Astrocyte (in vitro differentiated cells and primary cell): ENCODE measurements at regions not wholly inside any gene's neighbourhood (a gene's known extent, or its start where the extent isn't known, plus 50 kb on each side); places are given as distances from the start of the nearest gene placed in this dataset.

ENCODE experiments used
- DNase-seq: peaks from one replicate; pipeline ENCODE4 v3.0.0-alpha.2; 2010; ENCODE audit warnings: low read depth
- FAIRE-seq: peaks from 2 replicates; lab custom pipeline; 2011; peaks lifted over from hg19 to GRCh38; lab: Jason Lieb, UNC
- H2AFZ ChIP-seq: 2 replicates; pipeline ENCODE4 v1.6.0; 2012; ENCODE audit warnings: low read depth, low read length, inconsistent platforms
- H3K27ac ChIP-seq: 2 replicates; pipeline ENCODE4 v1.5.1; 2011; ENCODE audit warnings: low read depth, low read length, inconsistent platforms
- H3K27me3 ChIP-seq: 2 replicates; pipeline ENCODE4 v1.6.0; 2011; ENCODE audit warnings: low read length, inconsistent platforms; ENCODE audit not compliant: insufficient read depth
- H3K36me3 ChIP-seq: 2 replicates; pipeline ENCODE4 v1.5.1; 2011; ENCODE audit warnings: low read length, inconsistent platforms; ENCODE audit not compliant: insufficient read depth
- H3K4me1 ChIP-seq: 2 replicates; pipeline ENCODE4 v1.5.1; 2011; ENCODE audit warnings: low read length, inconsistent platforms; ENCODE audit not compliant: insufficient read depth
- H3K4me2 ChIP-seq: 2 replicates; pipeline ENCODE4 v1.6.0; 2012; ENCODE audit warnings: low read length, inconsistent platforms
- H3K4me3 ChIP-seq: 2 replicates; pipeline ENCODE4 v1.5.1; 2011; ENCODE audit warnings: low read depth, mild to moderate bottlenecking, low read length, inconsistent platforms; ENCODE audit not compliant: insufficient read depth
- H3K79me2 ChIP-seq: 2 replicates; pipeline ENCODE4 v1.6.0; 2012; ENCODE audit warnings: mild to moderate bottlenecking, low read length, inconsistent platforms; ENCODE audit not compliant: insufficient read depth
- H3K9ac ChIP-seq: 2 replicates; pipeline ENCODE4 v1.6.0; 2012; ENCODE audit warnings: mild to moderate bottlenecking, low read length, inconsistent platforms
- H3K9me3 ChIP-seq: 2 replicates; pipeline ENCODE4 v1.5.1; 2012; ENCODE audit warnings: low read depth, mild to moderate bottlenecking, low read length, inconsistent platforms; ENCODE audit not compliant: insufficient read depth
- H4K20me1 ChIP-seq: 2 replicates; pipeline ENCODE4 v1.6.0; 2012; ENCODE audit warnings: low read length, inconsistent platforms; ENCODE audit not compliant: insufficient read depth
- H3K27ac Mint-ChIP-seq: one replicate; pipeline ENCODE4 v1.8.0; 2021; ENCODE audit warnings: mild to moderate bottlenecking, mixed read lengths; ENCODE audit not compliant: unreplicated experiment
- H3K27me3 Mint-ChIP-seq: one replicate; pipeline ENCODE4 v1.8.0; 2021; ENCODE audit warnings: low read depth, mixed read lengths; ENCODE audit not compliant: unreplicated experiment
- H3K36me3 Mint-ChIP-seq: one replicate; pipeline ENCODE4 v1.8.0; 2021; ENCODE audit warnings: low read depth, mixed read lengths; ENCODE audit not compliant: unreplicated experiment
- H3K4me1 Mint-ChIP-seq: one replicate; pipeline ENCODE4 v1.8.0; 2021; ENCODE audit warnings: low read depth, mixed read lengths; ENCODE audit not compliant: unreplicated experiment
- H3K4me3 Mint-ChIP-seq: one replicate; pipeline ENCODE4 v1.8.0; 2021; ENCODE audit warnings: mild to moderate bottlenecking, moderate library complexity, mixed read lengths; ENCODE audit not compliant: unreplicated experiment
- H3K9me3 Mint-ChIP-seq: one replicate; pipeline ENCODE4 v1.8.0; 2021; ENCODE audit warnings: mild to moderate bottlenecking, mixed read lengths; ENCODE audit not compliant: unreplicated experiment
- EZH2 ChIP-seq: IDR thresholded peaks from 2 replicates; pipeline ENCODE4 v1.6.1; 2012; ENCODE audit warnings: mild to moderate bottlenecking, low read length, inconsistent platforms; ENCODE audit not compliant: insufficient read depth
- TF ChIP-seq, protein P1 (sequence below): IDR thresholded peaks from 2 replicates; pipeline ENCODE4 v1.5.1; 2011; ENCODE audit warnings: low read depth, mild to moderate bottlenecking, inconsistent platforms, low read length, moderate library complexity; ENCODE audit not compliant: insufficient read depth

DNA sequence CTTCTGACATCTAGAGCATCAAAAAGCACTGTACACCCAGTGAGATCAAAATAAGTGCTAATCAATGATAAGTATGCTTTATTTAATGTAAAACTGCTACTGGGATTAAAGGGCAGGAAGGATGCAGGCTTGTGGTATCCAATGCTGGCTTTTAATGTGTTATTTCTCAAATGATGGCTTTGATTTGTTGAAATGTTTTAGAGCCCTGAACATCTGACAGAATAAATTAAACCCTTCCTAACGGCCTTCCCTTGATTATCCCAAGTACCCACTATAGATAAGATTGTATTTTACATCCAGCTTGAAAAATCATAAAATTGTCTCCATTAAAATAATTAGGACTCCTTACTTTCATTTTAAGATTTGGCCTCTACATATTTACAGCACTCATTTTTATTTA lies 382.9 kb downstream of the HNRNPD start:
- H3K4me3 ChIP-seq, result no peak overlapping the region
- no peak overlapping the region for H3K4me2 ChIP-seq
- H3K27me3 Mint-ChIP-seq, result peaks cover 13% of the 10 kb centered on the region
- no peak overlapping the region for H3K27ac ChIP-seq
- H3K36me3 Mint-ChIP-seq, result no peaks in the 10 kb centered on the region
- no peaks in the 10 kb centered on the region for H3K36me3 ChIP-seq
- FAIRE-seq (no peak), DNase-seq (no peak)
- H3K9me3 Mint-ChIP-seq, result no peaks in the 10 kb centered on the region
- no peak overlapping the region for H3K4me3 Mint-ChIP-seq
- H3K27me3 ChIP-seq, result no peaks in the 10 kb centered on the region
- no peaks in the 10 kb centered on the region for H4K20me1 ChIP-seq
- TF ChIP-seq EZH2, result no peak
- TF ChIP-seq, protein P1, sequence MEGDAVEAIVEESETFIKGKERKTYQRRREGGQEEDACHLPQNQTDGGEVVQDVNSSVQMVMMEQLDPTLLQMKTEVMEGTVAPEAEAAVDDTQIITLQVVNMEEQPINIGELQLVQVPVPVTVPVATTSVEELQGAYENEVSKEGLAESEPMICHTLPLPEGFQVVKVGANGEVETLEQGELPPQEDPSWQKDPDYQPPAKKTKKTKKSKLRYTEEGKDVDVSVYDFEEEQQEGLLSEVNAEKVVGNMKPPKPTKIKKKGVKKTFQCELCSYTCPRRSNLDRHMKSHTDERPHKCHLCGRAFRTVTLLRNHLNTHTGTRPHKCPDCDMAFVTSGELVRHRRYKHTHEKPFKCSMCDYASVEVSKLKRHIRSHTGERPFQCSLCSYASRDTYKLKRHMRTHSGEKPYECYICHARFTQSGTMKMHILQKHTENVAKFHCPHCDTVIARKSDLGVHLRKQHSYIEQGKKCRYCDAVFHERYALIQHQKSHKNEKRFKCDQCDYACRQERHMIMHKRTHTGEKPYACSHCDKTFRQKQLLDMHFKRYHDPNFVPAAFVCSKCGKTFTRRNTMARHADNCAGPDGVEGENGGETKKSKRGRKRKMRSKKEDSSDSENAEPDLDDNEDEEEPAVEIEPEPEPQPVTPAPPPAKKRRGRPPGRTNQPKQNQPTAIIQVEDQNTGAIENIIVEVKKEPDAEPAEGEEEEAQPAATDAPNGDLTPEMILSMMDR, result no peak
- H3K79me2 ChIP-seq, result no peaks in the 10 kb centered on the region
- no peaks in the 10 kb centered on the region for H3K9me3 ChIP-seq
- H3K27ac Mint-ChIP-seq, result no peak overlapping the region
- H3K4me1 ChIP-seq, result no peaks in the 10 kb centered on the region
- H2AFZ ChIP-seq, result no peak overlapping the region
- no peaks in the 10 kb centered on the region for H3K4me1 Mint-ChIP-seq
- H3K9ac ChIP-seq, result no peak overlapping the region

- no peaks in the 10 kb centered on the region for H3K9me3 ChIP-seq
- TF ChIP-seq EZH2, result no peak
- TF ChIP-seq, protein P1, result no peak
- peaks cover 13% of the 10 kb centered on the region for H3K27me3 Mint-ChIP-seq
- H3K9ac ChIP-seq, result no peak overlapping the region
- H3K9me3 Mint-ChIP-seq, result no peaks in the 10 kb centered on the region
- no peaks in the 10 kb centered on the region for H3K27me3 ChIP-seq
- H4K20me1 ChIP-seq, result no peaks in the 10 kb centered on the region
- H2AFZ ChIP-seq, result no peak overlapping the region
- no peak overlapping the region for H3K4me3 Mint-ChIP-seq
- H3K27ac Mint-ChIP-seq, result no peak overlapping the region
- H3K27ac ChIP-seq, result no peak overlapping the region
- DNase-seq, result no peak
- no peak for FAIRE-seq
- no peaks in the 10 kb centered on the region for H3K4me1 ChIP-seq
- H3K36me3 Mint-ChIP-seq, result no peaks in the 10 kb centered on the region
- no peaks in the 10 kb centered on the region for H3K4me1 Mint-ChIP-seq
- no peaks in the 10 kb centered on the region for H3K79me2 ChIP-seq
- no peak overlapping the region for H3K4me3 ChIP-seq
- no peaks in the 10 kb centered on the region for H3K36me3 ChIP-seq
- H3K4me2 ChIP-seq, result no peak overlapping the region
These were observed 383.6 kb downstream of the HNRNPD start for GRCh38 chr4:81990211-81990610.

- Histone ChIP-seq H3K36me3 (no peaks in the 10 kb centered on the region), H4K20me1 (no peaks in the 10 kb centered on the region), H3K27me3 (no peaks in the 10 kb centered on the region), H3K79me2 (no peaks in the 10 kb centered on the region), H3K9me3 (no peaks in the 10 kb centered on the region), H2AFZ (no peak overlapping the region), H3K4me3 (no peak overlapping the region), H3K4me2 (no peak overlapping the region), H3K27ac (no peak overlapping the region), H3K9ac (no peak overlapping the region), H3K4me1 (no peaks in the 10 kb centered on the region)
- H3K27ac Mint-ChIP-seq, result no peak overlapping the region
- TF ChIP-seq EZH2, result no peak
- TF ChIP-seq, protein P1, result no peak
- H3K4me1 Mint-ChIP-seq, result no peaks in the 10 kb centered on the region
- DNase-seq, result no peak
- H3K9me3 Mint-ChIP-seq, result no peaks in the 10 kb centered on the region
- FAIRE-seq, result no peak
- H3K36me3 Mint-ChIP-seq, result no peaks in the 10 kb centered on the region
- H3K27me3 Mint-ChIP-seq, result peaks cover 15% of the 10 kb centered on the region
- H3K4me3 Mint-ChIP-seq, result no peak overlapping the region
These were observed 384.6 kb downstream of the HNRNPD start for GRCh38 chr4:81989202-81989601.
